Vagina (tissue), 2 donors: ENCODE measurements at regions not wholly inside any gene's neighbourhood (a gene's known extent, or its start where the extent isn't known, plus 50 kb on each side); places are given as distances from the start of the nearest gene placed in this dataset.

Experiments used
- DNase-seq, 2 donors: peaks; one replicate each; pipeline ENCODE4 v3.0.0-alpha.2; 2017; ENCODE audit errors: extremely low spot score in 2 of 2
- H3K27ac ChIP-seq: fragments of 200-600 bp; sonication (generic); one replicate; pipeline ENCODE4 v1.5.1; 2019
- H3K27me3 ChIP-seq: fragments of 200-600 bp; sonication (generic); one replicate; pipeline ENCODE4 v1.5.1; 2019
- H3K36me3 ChIP-seq, 2 donors: fragments of 200-600 bp; sonication (generic); one replicate each; pipeline ENCODE4 v1.5.1; 2017 to 2019
- H3K4me1 ChIP-seq: fragments of 200-600 bp; sonication (generic); one replicate; pipeline ENCODE4 v1.5.1; 2019
- H3K4me3 ChIP-seq, 2 donors: fragments of 200-600 bp; sonication (generic); 1 replicate in 1 of 2; 2 replicates in 1 of 2; pipeline ENCODE4 v1.5.1; 2016 to 2019
- H3K9me3 ChIP-seq: fragments of 200-600 bp; sonication (generic); one replicate; pipeline ENCODE4 v1.5.1; 2019
- POLR2A ChIP-seq, 2 donors: fragments of 450-650 bp; IDR thresholded peaks; one replicate each; pipeline ENCODE4 v1.6.1; 2017; ENCODE audit warnings: antibody characterized with exemption in 2 of 2, mild to moderate bottlenecking in 2 of 2, moderate library complexity in 2 of 2
- POLR2AphosphoS5 ChIP-seq, 2 donors: sonication (generic); formaldehyde crosslinking; IDR thresholded peaks; one replicate each; pipeline ENCODE4 v1.9.0; 2017; ENCODE audit warnings: antibody characterized with exemption in 2 of 2, mild to moderate bottlenecking in 2 of 2, low read depth in 1 of 2; ENCODE audit not compliant: insufficient read depth in 1 of 2
- intact Hi-C: fragments of 100-400 bp; cut with DNase I; formaldehyde crosslinking; loops from one replicate; pipeline ENCODE4 v1.15.1; 2023
- TF ChIP-seq, protein P1 (sequence below), 3 experiments: fragments of 450-650 bp in 2 of 3; fragments of 200-600 bp in 1 of 3; sonication (generic) in 1 of 3; IDR thresholded peaks; one replicate each; pipeline ENCODE4 v1.5.1; 2017 to 2019; ENCODE audit warnings: antibody characterized with exemption in 3 of 3, mild to moderate bottlenecking in 2 of 3, moderate library complexity in 2 of 3

DNA sequence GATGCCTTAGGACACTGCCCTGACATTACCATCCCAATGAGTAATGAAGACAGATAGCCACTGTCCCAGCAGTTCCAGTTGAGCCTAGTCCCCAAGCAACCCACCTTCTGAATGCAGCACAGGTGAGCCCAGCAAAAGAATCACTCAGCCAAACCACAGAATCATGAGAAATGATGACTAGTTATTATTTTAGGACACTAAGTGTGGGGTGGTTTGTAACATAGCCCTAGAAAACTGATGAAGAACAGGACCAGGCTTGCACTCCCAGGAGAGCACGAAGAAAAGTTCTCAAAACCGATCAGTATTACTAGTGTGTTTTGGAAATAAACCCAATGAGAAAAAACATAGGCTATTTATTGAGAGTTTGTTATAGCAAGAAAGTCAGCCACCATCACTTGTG lies 129.6 kb upstream of the CNTN6 start:
- Histone ChIP-seq H3K27me3 (no peaks in the 10 kb centered on the region), H3K4me3 (no peak overlapping the region), H3K27ac (no peak overlapping the region), H3K36me3 (no peaks in the 10 kb centered on the region), H3K4me1 (no peaks in the 10 kb centered on the region), H3K9me3 (no peaks in the 10 kb centered on the region)
- intact Hi-C loops = no loop called here
- DNase-seq = no peak
- no peak for TF ChIP-seq POLR2A (IDR thresholded peaks at IDR 0.05)
- TF ChIP-seq, protein P1, sequence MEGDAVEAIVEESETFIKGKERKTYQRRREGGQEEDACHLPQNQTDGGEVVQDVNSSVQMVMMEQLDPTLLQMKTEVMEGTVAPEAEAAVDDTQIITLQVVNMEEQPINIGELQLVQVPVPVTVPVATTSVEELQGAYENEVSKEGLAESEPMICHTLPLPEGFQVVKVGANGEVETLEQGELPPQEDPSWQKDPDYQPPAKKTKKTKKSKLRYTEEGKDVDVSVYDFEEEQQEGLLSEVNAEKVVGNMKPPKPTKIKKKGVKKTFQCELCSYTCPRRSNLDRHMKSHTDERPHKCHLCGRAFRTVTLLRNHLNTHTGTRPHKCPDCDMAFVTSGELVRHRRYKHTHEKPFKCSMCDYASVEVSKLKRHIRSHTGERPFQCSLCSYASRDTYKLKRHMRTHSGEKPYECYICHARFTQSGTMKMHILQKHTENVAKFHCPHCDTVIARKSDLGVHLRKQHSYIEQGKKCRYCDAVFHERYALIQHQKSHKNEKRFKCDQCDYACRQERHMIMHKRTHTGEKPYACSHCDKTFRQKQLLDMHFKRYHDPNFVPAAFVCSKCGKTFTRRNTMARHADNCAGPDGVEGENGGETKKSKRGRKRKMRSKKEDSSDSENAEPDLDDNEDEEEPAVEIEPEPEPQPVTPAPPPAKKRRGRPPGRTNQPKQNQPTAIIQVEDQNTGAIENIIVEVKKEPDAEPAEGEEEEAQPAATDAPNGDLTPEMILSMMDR (IDR thresholded peaks at IDR 0.05) = no peak
- no peak for TF ChIP-seq POLR2AphosphoS5 (IDR thresholded peaks at IDR 0.05; ENCODE audit: insufficient read depth in 1 of 2, low read depth in 1 of 2)

DNA sequence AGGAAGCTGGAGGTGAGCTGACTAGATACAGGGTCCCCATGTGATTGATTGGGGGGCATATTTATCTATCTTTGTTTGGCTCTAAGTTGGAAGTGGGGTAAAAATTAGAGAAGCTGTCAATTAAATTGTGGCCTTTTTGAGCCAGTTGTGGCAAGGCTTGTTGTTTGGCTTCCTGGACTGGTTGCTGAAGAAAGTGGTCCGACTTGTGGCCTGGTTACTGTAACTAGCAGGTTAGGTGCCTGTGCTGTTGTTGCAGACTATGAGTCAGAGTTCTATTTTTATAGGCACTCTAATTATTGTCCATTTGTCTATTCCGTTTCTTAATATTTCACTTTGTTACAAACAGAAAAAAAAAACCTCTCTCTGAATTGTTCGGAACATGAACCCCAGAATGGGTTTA lies 129.1 kb upstream of the CNTN6 start:
- Histone ChIP-seq H3K4me3 (no peak overlapping the region), H3K4me1 (no peaks in the 10 kb centered on the region), H3K36me3 (no peaks in the 10 kb centered on the region), H3K9me3 (no peaks in the 10 kb centered on the region), H3K27ac (no peak overlapping the region), H3K27me3 (no peaks in the 10 kb centered on the region)
- no peak for DNase-seq
- intact Hi-C loops = no loop called here
- TF ChIP-seq POLR2A (IDR thresholded peaks at IDR 0.05) (no peak), POLR2AphosphoS5 (IDR thresholded peaks at IDR 0.05; ENCODE audit: insufficient read depth in 1 of 2, low read depth in 1 of 2) (no peak)
- TF ChIP-seq, protein P1 (IDR thresholded peaks at IDR 0.05) = no peak

DNA sequence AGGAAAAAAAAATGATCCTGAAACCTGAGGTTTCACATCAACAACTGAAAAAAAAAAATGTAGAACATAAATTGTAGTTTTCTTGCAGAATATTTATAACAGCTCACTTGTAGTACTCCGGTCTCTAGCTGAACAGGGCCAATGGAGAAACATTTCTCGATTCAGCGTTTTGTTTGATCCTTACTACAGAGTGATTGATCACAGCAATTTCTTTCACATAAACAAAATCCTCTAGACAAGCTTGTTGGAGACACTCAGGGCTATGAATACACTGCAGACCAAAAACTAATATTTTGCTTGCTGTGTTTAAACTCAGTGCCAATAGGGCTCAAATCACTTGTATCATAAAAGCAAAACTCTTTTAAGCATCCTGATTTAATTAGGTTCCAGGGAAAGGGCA lies 127.0 kb upstream of the CNTN6 start:
- DNase-seq = no peak
- intact Hi-C loops = no loop called here
- Histone ChIP-seq H3K36me3 (no peaks in the 10 kb centered on the region), H3K4me1 (no peaks in the 10 kb centered on the region), H3K27me3 (no peaks in the 10 kb centered on the region), H3K27ac (no peak overlapping the region), H3K9me3 (no peaks in the 10 kb centered on the region), H3K4me3 (no peak overlapping the region)
- TF ChIP-seq POLR2AphosphoS5 (IDR thresholded peaks at IDR 0.05; ENCODE audit: insufficient read depth in 1 of 2, low read depth in 1 of 2) (no peak), POLR2A (IDR thresholded peaks at IDR 0.05) (no peak)
- TF ChIP-seq, protein P1 (IDR thresholded peaks at IDR 0.05) = no peak

DNA sequence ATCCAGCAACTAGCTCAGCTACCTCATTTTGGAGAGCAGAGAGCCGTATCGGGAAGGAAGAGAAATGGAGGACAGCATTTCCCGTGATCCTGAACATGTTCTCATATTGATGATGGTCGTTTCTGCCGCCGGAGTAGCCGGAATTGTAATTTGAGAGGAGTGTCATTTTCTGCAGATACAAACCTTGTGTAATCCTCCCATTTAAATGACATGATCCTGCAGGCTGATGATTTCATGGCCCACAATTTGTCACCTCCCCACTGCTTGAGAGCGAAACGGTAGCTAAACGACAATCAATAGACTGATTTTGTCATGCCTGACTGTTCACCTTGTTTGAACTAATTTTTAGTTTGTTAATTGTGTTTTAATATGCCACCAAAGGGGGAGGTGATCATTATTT lies 126.5 kb upstream of the CNTN6 start:
- TF ChIP-seq POLR2A (IDR thresholded peaks at IDR 0.05) (no peak), POLR2AphosphoS5 (IDR thresholded peaks at IDR 0.05; ENCODE audit: insufficient read depth in 1 of 2, low read depth in 1 of 2) (no peak)
- TF ChIP-seq, protein P1 (IDR thresholded peaks at IDR 0.05) = no peak
- Histone ChIP-seq H3K27me3 (no peaks in the 10 kb centered on the region), H3K9me3 (no peaks in the 10 kb centered on the region), H3K36me3 (no peaks in the 10 kb centered on the region), H3K27ac (no peak overlapping the region), H3K4me3 (no peak overlapping the region), H3K4me1 (no peaks in the 10 kb centered on the region)
- no peak for DNase-seq
- intact Hi-C loops = no loop called here

DNA sequence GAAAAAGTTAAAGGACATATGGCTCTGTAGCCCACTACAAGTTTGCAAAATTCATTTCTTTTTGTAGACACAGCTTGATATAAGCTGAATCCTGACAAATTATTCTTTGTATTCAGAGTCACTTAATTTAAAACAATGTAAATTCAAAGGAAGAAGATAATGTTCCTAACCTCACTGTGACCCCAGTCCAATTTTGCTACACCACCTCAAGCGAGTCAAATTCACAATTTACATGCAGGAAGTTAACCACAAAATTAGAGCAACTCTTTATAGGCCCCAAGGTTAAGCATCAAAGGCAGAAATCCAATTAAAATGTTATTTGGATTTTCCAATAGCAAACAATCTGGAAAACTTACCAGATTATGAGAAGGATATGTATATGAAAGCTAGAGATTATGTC lies 119.5 kb upstream of the CNTN6 start:
- no peaks in the 10 kb centered on the region for H3K9me3 ChIP-seq
- no peak overlapping the region for H3K27ac ChIP-seq
- H3K27me3 ChIP-seq = no peaks in the 10 kb centered on the region
- H3K36me3 ChIP-seq = no peaks in the 10 kb centered on the region
- intact Hi-C loops = no loop called here
- no peak for DNase-seq
- no peak for TF ChIP-seq POLR2AphosphoS5 (IDR thresholded peaks at IDR 0.05; ENCODE audit: insufficient read depth in 1 of 2, low read depth in 1 of 2)
- TF ChIP-seq POLR2A (IDR thresholded peaks at IDR 0.05) = no peak
- TF ChIP-seq, protein P1 (IDR thresholded peaks at IDR 0.05) = no peak
- no peaks in the 10 kb centered on the region for H3K4me1 ChIP-seq
- H3K4me3 ChIP-seq = no peak overlapping the region
